GM12891 (cell line): ENCODE measurements at regions not wholly inside any gene's neighbourhood (a gene's known extent, or its start where the extent isn't known, plus 50 kb on each side); places are given as distances from the start of the nearest gene placed in this dataset.

Experiments
- POLR2A ChIP-seq: IDR thresholded peaks from 2 replicates; pipeline ENCODE4 v1.6.1; 2011; ENCODE audit warnings: low read depth, low read length, control low read depth
- POLR2AphosphoS5 ChIP-seq: IDR thresholded peaks from 2 replicates; pipeline ENCODE4 v1.6.1; 2011; ENCODE audit warnings: low read depth, low read length, control low read depth

- no peak for TF ChIP-seq POLR2AphosphoS5
- TF ChIP-seq POLR2A: no peak
Measured at GRCh38 chr2:4381773-4382172, 678.4 kb downstream of the DCDC2C start.
